ENCODE measurements at regions not wholly inside any gene's neighbourhood (a gene's known extent, or its start where the extent isn't known, plus 50 kb on each side); places are given as distances from the start of the nearest gene placed in this dataset.

DNA sequence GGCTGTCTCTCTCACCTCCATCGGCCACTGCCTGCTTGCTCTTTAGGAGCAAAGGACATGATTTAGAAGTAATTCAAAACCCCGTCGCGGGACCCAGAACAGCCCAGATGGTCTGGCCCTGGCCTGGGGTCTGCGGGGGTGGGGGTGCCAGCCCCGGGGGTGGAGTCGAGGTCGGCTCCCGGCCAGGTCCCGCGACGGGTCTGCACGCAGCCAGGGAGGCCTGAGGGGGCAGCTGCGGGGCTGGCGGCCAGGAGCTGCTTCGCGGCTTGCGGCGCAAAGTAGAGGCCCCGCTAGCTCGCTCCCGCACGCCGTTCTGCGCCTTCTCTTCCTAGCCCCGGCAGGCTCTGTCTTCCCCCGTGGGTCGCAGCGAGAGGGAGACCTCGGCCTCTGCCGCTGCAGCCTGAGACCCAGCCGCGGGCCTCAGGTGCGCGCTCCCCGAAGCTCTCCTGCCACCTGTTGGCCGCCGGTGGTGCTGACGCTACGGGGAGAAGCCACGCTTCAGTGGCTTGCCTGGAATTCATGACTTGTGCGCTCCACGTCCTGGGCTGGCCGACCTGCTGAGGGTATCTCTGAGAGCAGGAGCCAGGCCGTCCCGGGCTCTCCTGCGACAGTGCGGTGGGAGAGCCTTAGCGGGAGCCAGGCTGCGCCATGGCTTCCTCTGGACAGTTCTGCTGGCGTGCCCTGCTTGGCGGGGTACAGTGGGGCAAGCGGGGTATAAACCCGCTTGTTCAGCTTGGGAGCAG lies 157.2 kb upstream of the PITX1 start:
- ATAC-seq (peak; percentile 81 to 98 (median 82)), DNase-seq (peak; percentile 36 to 78)
- peaks cover 4 to 10% of the 10 kb centered on the region in 2 donors for H3K4me1 Mint-ChIP-seq
- intact Hi-C loops (cut with micrococcal nuclease): no loop called here
- Histone ChIP-seq H3K27ac (ENCODE audit: low read length) (no peak overlapping the region), H3K4me3 (ENCODE audit: low read length) (no peak overlapping the region), H3K4me1 (ENCODE audit: control insufficient read depth, insufficient read depth, low read length) (peaks cover 10% of the 10 kb centered on the region), H3K27me3 (ENCODE audit: control insufficient read depth, insufficient read depth, low read length) (peaks cover 11% of the 10 kb centered on the region), H3K9me3 (ENCODE audit: control insufficient read depth, insufficient read depth, low read length) (no peaks in the 10 kb centered on the region), H3K36me3 (ENCODE audit: control insufficient read depth, insufficient read depth, low read length) (no peaks in the 10 kb centered on the region)
- no peak overlapping the region for H3K27ac Mint-ChIP-seq
- H3K36me3 Mint-ChIP-seq: no peaks in the 10 kb centered on the region
- peak overlapping the region; percentile 76 for H3K4me3 Mint-ChIP-seq
- H3K9me3 Mint-ChIP-seq: no peaks in the 10 kb centered on the region
- 9% methylated on average over 54 of the region's 54 CpGs for WGBS (ENCODE audit: insufficient coverage)
- TF ChIP-seq, protein P1, sequence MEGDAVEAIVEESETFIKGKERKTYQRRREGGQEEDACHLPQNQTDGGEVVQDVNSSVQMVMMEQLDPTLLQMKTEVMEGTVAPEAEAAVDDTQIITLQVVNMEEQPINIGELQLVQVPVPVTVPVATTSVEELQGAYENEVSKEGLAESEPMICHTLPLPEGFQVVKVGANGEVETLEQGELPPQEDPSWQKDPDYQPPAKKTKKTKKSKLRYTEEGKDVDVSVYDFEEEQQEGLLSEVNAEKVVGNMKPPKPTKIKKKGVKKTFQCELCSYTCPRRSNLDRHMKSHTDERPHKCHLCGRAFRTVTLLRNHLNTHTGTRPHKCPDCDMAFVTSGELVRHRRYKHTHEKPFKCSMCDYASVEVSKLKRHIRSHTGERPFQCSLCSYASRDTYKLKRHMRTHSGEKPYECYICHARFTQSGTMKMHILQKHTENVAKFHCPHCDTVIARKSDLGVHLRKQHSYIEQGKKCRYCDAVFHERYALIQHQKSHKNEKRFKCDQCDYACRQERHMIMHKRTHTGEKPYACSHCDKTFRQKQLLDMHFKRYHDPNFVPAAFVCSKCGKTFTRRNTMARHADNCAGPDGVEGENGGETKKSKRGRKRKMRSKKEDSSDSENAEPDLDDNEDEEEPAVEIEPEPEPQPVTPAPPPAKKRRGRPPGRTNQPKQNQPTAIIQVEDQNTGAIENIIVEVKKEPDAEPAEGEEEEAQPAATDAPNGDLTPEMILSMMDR (IDR thresholded peaks at IDR 0.05): peak; percentile 75
- peaks cover 28 to 31% of the 10 kb centered on the region in 2 donors for H3K27me3 Mint-ChIP-seq (ENCODE audit: low read depth in 2 of 2)

DNA sequence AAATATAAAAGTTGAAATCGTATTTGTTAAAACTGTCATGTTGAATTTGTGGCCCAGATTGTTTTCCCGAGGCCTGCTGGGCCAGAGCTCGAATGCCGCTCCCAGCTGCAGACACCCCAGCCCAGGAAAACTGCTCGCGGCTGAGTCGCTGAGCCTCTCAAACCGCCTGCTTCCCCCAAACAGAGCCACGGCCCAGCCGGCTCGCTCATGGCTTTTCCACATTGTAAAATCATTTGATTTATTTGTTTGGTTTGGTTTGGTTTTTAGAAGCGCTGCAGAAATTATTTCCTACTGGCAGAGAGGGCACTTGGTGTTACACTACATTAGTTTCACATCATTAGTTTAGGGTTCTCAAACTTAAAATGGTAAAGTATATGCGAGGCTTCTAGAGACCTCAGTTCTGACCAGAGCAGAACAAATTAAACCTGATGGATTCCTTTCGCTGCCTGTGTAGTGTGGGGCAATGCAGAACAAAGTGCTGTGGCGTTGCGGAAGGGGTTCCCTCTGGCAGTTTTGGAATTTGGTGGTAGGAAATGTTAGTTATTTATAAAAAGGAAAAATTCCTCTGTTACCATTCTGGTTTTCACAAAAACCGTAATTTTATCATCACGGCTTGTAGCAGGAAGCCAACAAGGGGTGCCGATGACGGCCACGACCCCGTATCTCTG lies 156.5 kb upstream of the PITX1 start:
- H3K4me3 ChIP-seq (ENCODE audit: low read length): no peak overlapping the region
- peaks cover 10% of the 10 kb centered on the region for H3K4me1 ChIP-seq (ENCODE audit: control insufficient read depth, insufficient read depth, low read length)
- ATAC-seq: no peak
- TF ChIP-seq, protein P1 (IDR thresholded peaks at IDR 0.05): no peak
- H3K4me3 Mint-ChIP-seq: peak overlapping the region; percentile 47
- no peak overlapping the region for H3K27ac Mint-ChIP-seq
- no peak overlapping the region for H3K27ac ChIP-seq (ENCODE audit: low read length)
- DNase-seq: no peak
- H3K27me3 Mint-ChIP-seq (ENCODE audit: low read depth in 2 of 2): peaks cover 28 to 30% of the 10 kb centered on the region in 2 donors
- H3K4me1 Mint-ChIP-seq: peaks cover 4 to 10% of the 10 kb centered on the region in 2 donors
- peaks cover 11% of the 10 kb centered on the region for H3K27me3 ChIP-seq (ENCODE audit: control insufficient read depth, insufficient read depth, low read length)
- H3K9me3 Mint-ChIP-seq: no peaks in the 10 kb centered on the region
- 63% methylated on average over 22 of the region's 22 CpGs for WGBS (ENCODE audit: insufficient coverage)
- intact Hi-C loops (cut with micrococcal nuclease): no loop called here
- no peaks in the 10 kb centered on the region for H3K36me3 ChIP-seq (ENCODE audit: control insufficient read depth, insufficient read depth, low read length)
- H3K9me3 ChIP-seq (ENCODE audit: control insufficient read depth, insufficient read depth, low read length): no peaks in the 10 kb centered on the region
- H3K36me3 Mint-ChIP-seq: no peaks in the 10 kb centered on the region

DNA sequence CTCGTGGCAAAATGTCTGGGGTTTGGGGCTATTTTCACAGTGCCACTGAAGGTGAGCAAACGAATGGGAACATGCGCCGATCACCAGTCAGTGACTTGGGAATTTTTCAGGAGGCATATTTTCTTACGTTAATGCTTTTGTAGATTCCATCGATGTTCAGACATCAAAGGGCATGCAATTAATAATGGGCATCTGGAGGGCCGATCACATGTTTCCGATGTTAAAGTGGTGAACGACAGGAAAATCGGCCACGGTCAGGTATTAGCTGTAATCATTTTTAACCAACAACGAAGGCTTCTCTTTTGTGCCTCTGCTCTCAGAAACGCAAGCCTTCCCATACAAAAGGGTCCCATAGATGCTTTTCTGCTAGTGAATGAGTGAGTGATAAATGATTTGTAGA lies 155.0 kb upstream of the PITX1 start:
- H3K4me1 Mint-ChIP-seq: peaks cover 4 to 10% of the 10 kb centered on the region in 2 donors
- WGBS (ENCODE audit: insufficient coverage): 95% methylated on average over 12 of the region's 13 CpGs
- Histone ChIP-seq H3K9me3 (ENCODE audit: control insufficient read depth, insufficient read depth, low read length) (no peaks in the 10 kb centered on the region), H3K4me3 (ENCODE audit: low read length) (no peak overlapping the region), H3K27ac (ENCODE audit: low read length) (no peak overlapping the region), H3K27me3 (ENCODE audit: control insufficient read depth, insufficient read depth, low read length) (peaks cover 11% of the 10 kb centered on the region), H3K36me3 (ENCODE audit: control insufficient read depth, insufficient read depth, low read length) (no peaks in the 10 kb centered on the region), H3K4me1 (ENCODE audit: control insufficient read depth, insufficient read depth, low read length) (peaks cover 10% of the 10 kb centered on the region)
- intact Hi-C loops (cut with micrococcal nuclease): no loop called here
- H3K9me3 Mint-ChIP-seq: no peaks in the 10 kb centered on the region
- H3K27ac Mint-ChIP-seq: no peak overlapping the region
- no peak for ATAC-seq
- no peak overlapping the region for H3K4me3 Mint-ChIP-seq
- H3K27me3 Mint-ChIP-seq (ENCODE audit: low read depth in 2 of 2): peaks cover 28 to 30% of the 10 kb centered on the region in 2 donors
- no peak for DNase-seq
- TF ChIP-seq, protein P1 (IDR thresholded peaks at IDR 0.05): no peak
- no peaks in the 10 kb centered on the region for H3K36me3 Mint-ChIP-seq
